Activated CD4-positive, alpha-beta memory T cell treated with anti-CD3 and anti-CD28 coated beads, Interleukin-2, amount 10 ng/mL, durations not matched to agents 7 days and 5 days (primary cell): ENCODE measurements at regions not wholly inside any gene's neighbourhood (a gene's known extent, or its start where the extent isn't known, plus 50 kb on each side); places are given as distances from the start of the nearest gene placed in this dataset.

Source experiments
- CTCF ChIA-PET: fragments of 350-600 bp; sonication (Branson Sonifier 250); formaldehyde crosslinking; loops from one replicate; lab custom pipeline; 2021; ENCODE audit warnings: antibody characterized with exemption, inconsistent platforms; lab: Charles Lee
- POLR2A ChIA-PET: fragments of 350-600 bp; sonication (Branson Sonifier 250); formaldehyde crosslinking; loops from one replicate; lab custom pipeline; 2021; ENCODE audit warnings: antibody characterized with exemption; lab: Charles Lee
- DNase-seq: peaks from one replicate; pipeline ENCODE4 v3.0.0-alpha.2; 2020
- H3K27ac Mint-ChIP-seq: one replicate; pipeline ENCODE4 v1.8.0; 2021; ENCODE audit warnings: mild to moderate bottlenecking, mixed read lengths
- H3K27me3 Mint-ChIP-seq: one replicate; pipeline ENCODE4 v1.8.0; 2021; ENCODE audit warnings: mixed read lengths
- H3K36me3 Mint-ChIP-seq: one replicate; pipeline ENCODE4 v1.8.0; 2021; ENCODE audit warnings: low read depth, mixed read lengths
- H3K4me1 Mint-ChIP-seq: one replicate; pipeline ENCODE4 v1.8.0; 2021; ENCODE audit warnings: mixed read lengths
- H3K4me3 Mint-ChIP-seq: one replicate; pipeline ENCODE4 v1.8.0; 2021; ENCODE audit warnings: mild to moderate bottlenecking, mixed read lengths
- H3K9me3 Mint-ChIP-seq: one replicate; pipeline ENCODE4 v1.8.0; 2021; ENCODE audit warnings: mixed read lengths

- no peak overlapping the region for H3K4me3 Mint-ChIP-seq
- no peak overlapping the region for H3K27ac Mint-ChIP-seq
- no peaks in the 10 kb centered on the region for H3K36me3 Mint-ChIP-seq
- ChIA-PET CTCF (no interaction called here), POLR2A (no interaction called here)
- DNase-seq: no peak
- peaks cover under 1% of the 10 kb centered on the region for H3K9me3 Mint-ChIP-seq
- H3K4me1 Mint-ChIP-seq: no peaks in the 10 kb centered on the region
- H3K27me3 Mint-ChIP-seq: peaks cover 31% of the 10 kb centered on the region
Measured at GRCh38 chr1:38272515-38272914, 225.9 kb upstream of the POU3F1 start.

- POLR2A ChIA-PET: no interaction called here
- no peaks in the 10 kb centered on the region for H3K9me3 Mint-ChIP-seq
- no peaks in the 10 kb centered on the region for H3K4me1 Mint-ChIP-seq
- no peak overlapping the region for H3K4me3 Mint-ChIP-seq
- CTCF ChIA-PET: no interaction called here
- no peaks in the 10 kb centered on the region for H3K36me3 Mint-ChIP-seq
- DNase-seq: no peak
- H3K27ac Mint-ChIP-seq: no peak overlapping the region
- H3K27me3 Mint-ChIP-seq: peaks cover 33% of the 10 kb centered on the region
Measured at GRCh38 chr1:38270849-38271633, 224.4 kb upstream of the POU3F1 start.

GRCh38 chr1:38269923-38270848 lies 223.6 kb upstream of the POU3F1 start:
- Mint-ChIP-seq H3K27ac (no peak overlapping the region), H3K4me1 (no peaks in the 10 kb centered on the region), H3K4me3 (no peak overlapping the region), H3K9me3 (no peaks in the 10 kb centered on the region), H3K27me3 (peaks cover 33% of the 10 kb centered on the region), H3K36me3 (no peaks in the 10 kb centered on the region)
- no peak for DNase-seq
- POLR2A ChIA-PET: no interaction called here
- CTCF ChIA-PET: no interaction called here

- ChIA-PET CTCF (interaction anchor here (0.6 kb wide), 1 partner anchor 825 kb away, joined by 4 read pairs; no protein-coding TSS in a partner anchor), POLR2A (no interaction called here)
- no peaks in the 10 kb centered on the region for H3K36me3 Mint-ChIP-seq
- H3K27me3 Mint-ChIP-seq: peaks cover 25% of the 10 kb centered on the region
- no peak overlapping the region for H3K27ac Mint-ChIP-seq
- no peak overlapping the region for H3K4me3 Mint-ChIP-seq
- no peaks in the 10 kb centered on the region for H3K4me1 Mint-ChIP-seq
- no peaks in the 10 kb centered on the region for H3K9me3 Mint-ChIP-seq
- DNase-seq: no peak
Measured at GRCh38 chr1:38268226-38268625, 221.6 kb upstream of the POU3F1 start.

GRCh38 chr1:38267037-38268036 lies 220.7 kb upstream of the POU3F1 start:
- Mint-ChIP-seq H3K4me3 (no peak overlapping the region), H3K36me3 (no peaks in the 10 kb centered on the region), H3K27ac (no peak overlapping the region), H3K27me3 (peaks cover 20% of the 10 kb centered on the region), H3K4me1 (no peaks in the 10 kb centered on the region), H3K9me3 (no peaks in the 10 kb centered on the region)
- no peak for DNase-seq
- POLR2A ChIA-PET: no interaction called here
- CTCF ChIA-PET: no interaction called here

- ChIA-PET CTCF (no interaction called here), POLR2A (no interaction called here)
- Mint-ChIP-seq H3K36me3 (no peaks in the 10 kb centered on the region), H3K4me3 (no peak overlapping the region), H3K27ac (no peak overlapping the region), H3K27me3 (peaks cover 12% of the 10 kb centered on the region), H3K4me1 (no peaks in the 10 kb centered on the region), H3K9me3 (no peaks in the 10 kb centered on the region)
- no peak for DNase-seq
Measured at GRCh38 chr1:38266197-38266520, 219.6 kb upstream of the POU3F1 start.

GRCh38 chr1:38265293-38266196 lies 219.0 kb upstream of the POU3F1 start:
- POLR2A ChIA-PET: no interaction called here
- Mint-ChIP-seq H3K27me3 (peaks cover 9% of the 10 kb centered on the region), H3K4me1 (no peaks in the 10 kb centered on the region), H3K4me3 (no peak overlapping the region), H3K27ac (no peak overlapping the region), H3K9me3 (no peaks in the 10 kb centered on the region), H3K36me3 (no peaks in the 10 kb centered on the region)
- no peak for DNase-seq
- CTCF ChIA-PET: no interaction called here

GRCh38 chr1:38263438-38263837 lies 216.8 kb upstream of the POU3F1 start:
- Mint-ChIP-seq H3K9me3 (no peaks in the 10 kb centered on the region), H3K4me1 (no peaks in the 10 kb centered on the region)
- CTCF ChIA-PET: no interaction called here

GRCh38 chr1:38261574-38261973 lies 215.0 kb upstream of the POU3F1 start:
- Mint-ChIP-seq H3K9me3 (no peaks in the 10 kb centered on the region), H3K4me3 (no peak overlapping the region), H3K4me1 (no peaks in the 10 kb centered on the region), H3K27me3 (peaks cover under 1% of the 10 kb centered on the region), H3K27ac (no peak overlapping the region), H3K36me3 (no peaks in the 10 kb centered on the region)
- POLR2A ChIA-PET: no interaction called here
- no peak for DNase-seq
- CTCF ChIA-PET: no interaction called here

More at GRCh38 chr1:38263438-38263837, 216.8 kb upstream of the POU3F1 start:
- POLR2A ChIA-PET: no interaction called here
- no peak overlapping the region for H3K4me3 Mint-ChIP-seq
- no peak overlapping the region for H3K27ac Mint-ChIP-seq
- no peak for DNase-seq
- H3K27me3 Mint-ChIP-seq: peaks cover 4% of the 10 kb centered on the region
- no peaks in the 10 kb centered on the region for H3K36me3 Mint-ChIP-seq

GRCh38 chr1:38258085-38258627 lies 211.6 kb upstream of the POU3F1 start:
- Mint-ChIP-seq H3K4me3 (no peak overlapping the region), H3K9me3 (no peaks in the 10 kb centered on the region), H3K27me3 (peaks cover 10% of the 10 kb centered on the region), H3K4me1 (peaks cover 4% of the 10 kb centered on the region), H3K27ac (no peak overlapping the region), H3K36me3 (no peaks in the 10 kb centered on the region)
- ChIA-PET POLR2A (no interaction called here), CTCF (no interaction called here)
- DNase-seq: no peak

GRCh38 chr1:38257374-38257773 lies 210.8 kb upstream of the POU3F1 start:
- POLR2A ChIA-PET: no interaction called here
- no peaks in the 10 kb centered on the region for H3K36me3 Mint-ChIP-seq
- CTCF ChIA-PET: no interaction called here
- DNase-seq: no peak
- peaks cover 14% of the 10 kb centered on the region for H3K27me3 Mint-ChIP-seq
- H3K4me3 Mint-ChIP-seq: no peak overlapping the region
- no peak overlapping the region for H3K27ac Mint-ChIP-seq
- no peaks in the 10 kb centered on the region for H3K9me3 Mint-ChIP-seq
- H3K4me1 Mint-ChIP-seq: peaks cover 4% of the 10 kb centered on the region

GRCh38 chr1:38256072-38256471 lies 209.5 kb upstream of the POU3F1 start:
- no peak overlapping the region for H3K27ac Mint-ChIP-seq
- POLR2A ChIA-PET: no interaction called here
- CTCF ChIA-PET: no interaction called here

More at GRCh38 chr1:38256072-38256471, 209.5 kb upstream of the POU3F1 start:
- H3K36me3 Mint-ChIP-seq: no peaks in the 10 kb centered on the region
- H3K9me3 Mint-ChIP-seq: no peaks in the 10 kb centered on the region
- peaks cover 4% of the 10 kb centered on the region for H3K4me1 Mint-ChIP-seq
- peaks cover 14% of the 10 kb centered on the region for H3K27me3 Mint-ChIP-seq
- no peak for DNase-seq
- no peak overlapping the region for H3K4me3 Mint-ChIP-seq
